ENCODE measurements at regions not wholly inside any gene's neighbourhood (a gene's known extent, or its start where the extent isn't known, plus 50 kb on each side); places are given as distances from the start of the nearest gene placed in this dataset.

GRCh38 chr16:85994492-85995490 lies 95.8 kb downstream of the IRF8 start:
- TF ChIP-seq CTCF (conservative IDR thresholded peaks at IDR 0.05) (no peak), EZH2 (IDR thresholded peaks at IDR 0.05; ENCODE audit: low read depth) (no peak)

Data from PC-9 (cell line).